Stomach smooth muscle (tissue), 2 donors: ENCODE measurements at regions not wholly inside any gene's neighbourhood (a gene's known extent, or its start where the extent isn't known, plus 50 kb on each side); places are given as distances from the start of the nearest gene placed in this dataset.

Experiments
- H3K27ac ChIP-seq: one replicate; pipeline ENCODE4 v1.7.0; 2013; ENCODE audit warnings: mild to moderate bottlenecking, low read length, inconsistent platforms
- H3K27me3 ChIP-seq, 2 donors: one replicate each; pipeline ENCODE4 v1.7.0; 2013; ENCODE audit warnings: low read length in 2 of 2; ENCODE audit not compliant: insufficient read depth in 2 of 2, control insufficient read depth in 1 of 2
- H3K36me3 ChIP-seq, 2 donors: one replicate each; pipeline ENCODE4 v1.7.0; 2013; ENCODE audit warnings: low read length in 2 of 2; ENCODE audit not compliant: control insufficient read depth in 2 of 2, insufficient read depth in 2 of 2
- H3K4me1 ChIP-seq: one replicate; pipeline ENCODE4 v1.7.0; 2013; ENCODE audit warnings: low read length; ENCODE audit not compliant: control insufficient read depth, insufficient read depth
- H3K4me3 ChIP-seq, 2 donors: one replicate each; pipeline ENCODE4 v1.7.0; 2013; ENCODE audit warnings: low read length in 2 of 2
- H3K9ac ChIP-seq, 2 donors: one replicate each; pipeline ENCODE4 v1.7.0; 2013; ENCODE audit warnings: low read length in 2 of 2, mild to moderate bottlenecking in 1 of 2
- H3K9me3 ChIP-seq, 2 donors: one replicate each; pipeline ENCODE4 v1.7.0; 2013; ENCODE audit warnings: low read length in 2 of 2; ENCODE audit not compliant: control insufficient read depth in 2 of 2
- donor health status: healthy.
- donor health status: Pancreatic carcinoma.

DNA sequence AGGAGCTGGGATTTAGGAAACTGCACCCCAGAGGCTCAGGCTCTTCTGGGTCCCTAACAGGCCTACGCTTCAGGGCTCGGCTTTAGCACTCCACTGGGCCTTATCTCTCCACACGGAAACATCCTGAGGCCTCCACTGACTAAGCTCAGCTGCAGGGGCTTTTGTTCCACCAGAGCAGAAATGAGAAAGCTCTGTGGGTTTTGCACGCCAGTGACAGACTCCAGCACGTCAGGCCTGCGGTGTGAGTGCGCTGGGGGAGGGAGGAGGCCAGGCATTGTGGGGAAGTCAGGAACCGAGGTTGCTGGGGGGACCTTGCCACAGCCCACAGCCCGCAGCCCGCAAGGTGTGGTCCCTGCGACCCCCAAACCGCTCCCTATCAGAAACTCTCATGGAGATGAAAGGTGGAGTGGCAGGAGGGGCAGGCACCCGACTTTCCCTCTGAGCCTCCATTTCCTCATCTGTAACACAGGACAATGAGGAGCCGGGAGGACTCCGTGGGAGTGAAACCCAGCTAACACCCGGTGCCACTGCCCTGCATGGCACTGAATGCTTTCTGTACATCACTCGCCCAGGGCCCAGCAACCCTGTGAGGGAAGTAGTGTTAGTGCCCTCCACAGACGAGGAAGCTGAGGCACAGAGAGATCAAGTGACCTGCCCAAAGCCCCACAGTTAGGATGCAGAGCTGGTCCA is 106.5 kb downstream of the TPRA1 start:
- Histone ChIP-seq H3K36me3 (no peaks in the 10 kb centered on the region), H3K9me3 (no peaks in the 10 kb centered on the region), H3K9ac (no peak overlapping the region), H3K27ac (no peak overlapping the region), H3K4me3 (no peak overlapping the region), H3K4me1 (no peaks in the 10 kb centered on the region), H3K27me3 (peaks cover 7 to 8% of the 10 kb centered on the region in 2 donors)

- Histone ChIP-seq H3K9me3 (no peaks in the 10 kb centered on the region), H3K4me3 (no peak overlapping the region), H3K27ac (no peak overlapping the region), H3K36me3 (no peaks in the 10 kb centered on the region), H3K9ac (no peak overlapping the region), H3K27me3 (peaks cover 5 to 8% of the 10 kb centered on the region in 2 donors), H3K4me1 (no peaks in the 10 kb centered on the region)
These were observed 107.4 kb downstream of the TPRA1 start for GRCh38 chr3:127483005-127483641.

GRCh38 chr3:127482216-127483004 is 108.1 kb downstream of the TPRA1 start:
- H3K9me3 ChIP-seq, result no peaks in the 10 kb centered on the region
- no peak overlapping the region for H3K9ac ChIP-seq
- no peaks in the 10 kb centered on the region for H3K36me3 ChIP-seq
- peaks cover 5 to 6% of the 10 kb centered on the region in 2 donors for H3K27me3 ChIP-seq
- H3K27ac ChIP-seq, result no peak overlapping the region
- no peak overlapping the region for H3K4me3 ChIP-seq
- H3K4me1 ChIP-seq, result no peaks in the 10 kb centered on the region

GRCh38 chr3:127480196-127480954 is 110.2 kb downstream of the TPRA1 start:
- Histone ChIP-seq H3K27me3 (peaks cover 0 to 8% of the 10 kb centered on the region in 2 donors), H3K9me3 (no peaks in the 10 kb centered on the region), H3K36me3 (no peaks in the 10 kb centered on the region), H3K4me1 (no peaks in the 10 kb centered on the region), H3K4me3 (no peak overlapping the region), H3K27ac (no peak overlapping the region), H3K9ac (no peak overlapping the region)

DNA sequence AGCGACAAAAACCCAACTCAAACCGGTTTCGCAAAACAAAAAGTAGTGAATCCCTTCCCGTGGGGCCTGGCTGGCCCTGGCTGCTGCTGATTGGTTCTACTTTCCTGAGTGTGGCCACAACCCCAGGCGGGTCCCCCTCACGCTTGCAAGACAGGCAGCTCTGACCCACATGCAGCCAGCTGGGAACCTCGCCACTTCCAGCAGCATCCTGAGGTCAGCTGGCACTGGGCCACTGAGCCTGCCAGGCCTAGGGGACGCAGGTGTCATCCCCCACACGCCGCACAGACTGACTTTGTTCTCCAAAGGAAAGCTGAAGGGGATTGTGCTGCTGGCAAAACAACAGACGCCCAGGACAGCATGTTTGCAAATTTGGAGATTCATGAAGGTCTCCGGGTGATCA is 111.1 kb downstream of the TPRA1 start:
- H3K4me1 ChIP-seq, result no peaks in the 10 kb centered on the region
- no peak overlapping the region for H3K27ac ChIP-seq
- H3K4me3 ChIP-seq, result no peak overlapping the region
- H3K27me3 ChIP-seq, result peaks cover 0 to 5% of the 10 kb centered on the region in 2 donors
- no peaks in the 10 kb centered on the region for H3K9me3 ChIP-seq
- H3K36me3 ChIP-seq, result no peaks in the 10 kb centered on the region
- H3K9ac ChIP-seq, result no peak overlapping the region

DNA sequence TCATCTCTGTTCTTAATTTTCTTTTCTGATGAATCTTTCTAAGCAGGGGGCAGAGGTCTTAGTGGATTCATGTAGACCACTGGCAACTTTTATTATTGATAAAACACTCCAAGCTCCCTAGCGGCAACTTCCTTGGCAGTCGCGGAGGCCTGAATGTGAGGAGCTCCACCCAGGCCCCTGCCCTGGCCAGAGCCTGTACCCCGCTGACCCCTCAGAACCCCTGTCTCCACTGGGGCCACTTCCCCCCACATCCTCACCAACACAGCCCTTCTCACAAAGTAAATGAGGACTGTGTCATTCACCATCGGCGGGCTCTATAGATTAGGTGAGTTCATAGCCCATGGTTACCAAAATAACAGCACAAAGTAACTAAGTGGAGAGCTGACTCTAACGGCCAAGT is 111.6 kb downstream of the TPRA1 start:
- no peak overlapping the region for H3K9ac ChIP-seq
- H3K27ac ChIP-seq, result no peak overlapping the region
- no peaks in the 10 kb centered on the region for H3K9me3 ChIP-seq
- no peaks in the 10 kb centered on the region for H3K36me3 ChIP-seq
- H3K27me3 ChIP-seq, result peaks cover 0 to 4% of the 10 kb centered on the region in 2 donors
- H3K4me3 ChIP-seq, result no peak overlapping the region
- no peaks in the 10 kb centered on the region for H3K4me1 ChIP-seq

GRCh38 chr3:127477396-127477795 is 113.1 kb downstream of the TPRA1 start:
- Histone ChIP-seq H3K9ac (no peak overlapping the region), H3K27ac (no peak overlapping the region), H3K9me3 (no peaks in the 10 kb centered on the region), H3K4me1 (no peaks in the 10 kb centered on the region), H3K36me3 (no peaks in the 10 kb centered on the region), H3K27me3 (peaks cover 0 to 4% of the 10 kb centered on the region in 2 donors), H3K4me3 (no peak overlapping the region)

GRCh38 chr3:127476936-127477335 is 113.6 kb downstream of the TPRA1 start:
- Histone ChIP-seq H3K4me3 (no peak overlapping the region), H3K36me3 (no peaks in the 10 kb centered on the region), H3K9me3 (no peaks in the 10 kb centered on the region), H3K4me1 (no peaks in the 10 kb centered on the region), H3K27ac (no peak overlapping the region), H3K9ac (no peak overlapping the region), H3K27me3 (peaks cover 0 to 4% of the 10 kb centered on the region in 2 donors)

- H3K9me3 ChIP-seq, result no peaks in the 10 kb centered on the region
- H3K9ac ChIP-seq, result no peak overlapping the region
- H3K4me3 ChIP-seq, result no peak overlapping the region
- peaks cover 0 to 4% of the 10 kb centered on the region in 2 donors for H3K27me3 ChIP-seq
- no peak overlapping the region for H3K27ac ChIP-seq
- H3K4me1 ChIP-seq, result no peaks in the 10 kb centered on the region
- H3K36me3 ChIP-seq, result no peaks in the 10 kb centered on the region
These were observed 114.4 kb downstream of the TPRA1 start for GRCh38 chr3:127475975-127476705.

DNA sequence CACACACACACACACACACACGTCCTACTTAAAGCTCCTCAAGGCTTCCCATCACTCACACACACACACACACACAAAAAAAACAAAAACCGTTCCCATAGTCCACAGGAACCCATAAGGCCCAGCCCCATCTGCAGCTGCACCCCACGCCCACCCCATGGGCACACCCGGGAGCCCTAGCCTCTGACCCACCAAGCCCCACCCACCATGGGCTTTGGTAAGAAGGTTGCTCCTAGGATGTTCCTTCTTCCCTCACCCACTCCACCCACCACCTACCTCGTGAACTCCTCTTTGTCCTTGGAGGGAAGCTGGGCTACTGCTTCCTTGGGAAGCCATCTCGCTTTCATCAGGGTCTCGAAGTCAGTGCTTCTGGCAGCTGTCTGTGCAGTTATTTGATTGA is 115.1 kb downstream of the TPRA1 start:
- Histone ChIP-seq H3K4me3 (no peak overlapping the region), H3K27me3 (peaks cover 0 to 4% of the 10 kb centered on the region in 2 donors), H3K9ac (no peak overlapping the region), H3K4me1 (no peaks in the 10 kb centered on the region), H3K9me3 (no peaks in the 10 kb centered on the region), H3K36me3 (no peaks in the 10 kb centered on the region), H3K27ac (no peak overlapping the region)
